ENCODE measurements at regions not wholly inside any gene's neighbourhood (a gene's known extent, or its start where the extent isn't known, plus 50 kb on each side); places are given as distances from the start of the nearest gene placed in this dataset.

GRCh38 chr11:32029721-32030120 is 61.2 kb upstream of the RCN1 start:
- peaks cover 0 to 3% (median 0%) of the 10 kb centered on the region in 3 donors for H3K9me3 ChIP-seq (ENCODE audit: control insufficient read depth in 2 of 3, insufficient read depth in 1 of 3, low read length in 3 of 3)
- no peaks in the 10 kb centered on the region for H3K4me1 ChIP-seq (ENCODE audit: control insufficient read depth in 2 of 3, insufficient read depth in 2 of 3, low read depth in 1 of 3, low read length in 3 of 3)
- H3K27me3 ChIP-seq (ENCODE audit: control insufficient read depth, insufficient read depth, low read length): no peaks in the 10 kb centered on the region
- intact Hi-C loops (cut with DNase I): no loop called here
- H3K4me3 ChIP-seq (ENCODE audit: low read length in 3 of 3): no peak overlapping the region
- no peak overlapping the region for H3K9ac ChIP-seq (ENCODE audit: low read length in 3 of 3)
- no peak for FAIRE-seq
- no peaks in the 10 kb centered on the region for H3K36me3 ChIP-seq (ENCODE audit: control insufficient read depth in 2 of 3, insufficient read depth in 3 of 3, low read length in 3 of 3)
- TF ChIP-seq CTCF (IDR thresholded peaks at IDR 0.05; ENCODE audit: borderline replicate concordance, extremely low read depth, insufficient read depth): no peak
- no peak for DNase-seq
- no peak overlapping the region for H3K27ac ChIP-seq (ENCODE audit: low read depth in 2 of 2, low read length in 2 of 2)

- no peak overlapping the region for H3K4me3 ChIP-seq (ENCODE audit: low read length in 3 of 3)
- H3K4me1 ChIP-seq (ENCODE audit: control insufficient read depth in 2 of 3, insufficient read depth in 2 of 3, low read depth in 1 of 3, low read length in 3 of 3): no peaks in the 10 kb centered on the region
- DNase-seq (no peak), FAIRE-seq (no peak)
- intact Hi-C loops (cut with DNase I): no loop called here
- peaks cover 0 to 3% (median 0%) of the 10 kb centered on the region in 3 donors for H3K9me3 ChIP-seq (ENCODE audit: control insufficient read depth in 2 of 3, insufficient read depth in 1 of 3, low read length in 3 of 3)
- no peaks in the 10 kb centered on the region for H3K36me3 ChIP-seq (ENCODE audit: control insufficient read depth in 2 of 3, insufficient read depth in 3 of 3, low read length in 3 of 3)
- no peaks in the 10 kb centered on the region for H3K27me3 ChIP-seq (ENCODE audit: control insufficient read depth, insufficient read depth, low read length)
- H3K27ac ChIP-seq (ENCODE audit: low read depth in 2 of 2, low read length in 2 of 2): no peak overlapping the region
- no peak overlapping the region for H3K9ac ChIP-seq (ENCODE audit: low read length in 3 of 3)
- TF ChIP-seq CTCF (IDR thresholded peaks at IDR 0.05; ENCODE audit: borderline replicate concordance, extremely low read depth, insufficient read depth): no peak
Observed at GRCh38 chr11:32028201-32028600, 62.7 kb upstream of the RCN1 start.

- intact Hi-C loops (cut with DNase I): no loop called here
- no peak overlapping the region for H3K27ac ChIP-seq (ENCODE audit: low read depth in 2 of 2, low read length in 2 of 2)
- H3K27me3 ChIP-seq (ENCODE audit: control insufficient read depth, insufficient read depth, low read length): no peaks in the 10 kb centered on the region
- no peak overlapping the region for H3K9ac ChIP-seq (ENCODE audit: low read length in 3 of 3)
- DNase-seq: no peak
- H3K36me3 ChIP-seq (ENCODE audit: control insufficient read depth in 2 of 3, insufficient read depth in 3 of 3, low read length in 3 of 3): no peaks in the 10 kb centered on the region
- H3K9me3 ChIP-seq (ENCODE audit: control insufficient read depth in 2 of 3, insufficient read depth in 1 of 3, low read length in 3 of 3): peaks cover 0 to 3% (median 0%) of the 10 kb centered on the region in 3 donors
- no peaks in the 10 kb centered on the region for H3K4me1 ChIP-seq (ENCODE audit: control insufficient read depth in 2 of 3, insufficient read depth in 2 of 3, low read depth in 1 of 3, low read length in 3 of 3)
- no peak overlapping the region for H3K4me3 ChIP-seq (ENCODE audit: low read length in 3 of 3)
- no peak for TF ChIP-seq CTCF (IDR thresholded peaks at IDR 0.05; ENCODE audit: borderline replicate concordance, extremely low read depth, insufficient read depth)
- no peak for FAIRE-seq
Observed at GRCh38 chr11:32026766-32027165, 64.1 kb upstream of the RCN1 start.

GRCh38 chr11:32024948-32025347 is 65.9 kb upstream of the RCN1 start:
- DNase-seq: no peak
- intact Hi-C loops (cut with DNase I): no loop called here
- H3K4me1 ChIP-seq (ENCODE audit: control insufficient read depth in 2 of 3, insufficient read depth in 2 of 3, low read depth in 1 of 3, low read length in 3 of 3): no peaks in the 10 kb centered on the region
- H3K36me3 ChIP-seq (ENCODE audit: control insufficient read depth in 2 of 3, insufficient read depth in 3 of 3, low read length in 3 of 3): no peaks in the 10 kb centered on the region
- no peak for FAIRE-seq
- H3K27ac ChIP-seq (ENCODE audit: low read depth in 2 of 2, low read length in 2 of 2): no peak overlapping the region
- no peak overlapping the region for H3K9ac ChIP-seq (ENCODE audit: low read length in 3 of 3)
- no peak for TF ChIP-seq CTCF (IDR thresholded peaks at IDR 0.05; ENCODE audit: borderline replicate concordance, extremely low read depth, insufficient read depth)
- peaks cover 0 to 3% (median 0%) of the 10 kb centered on the region in 3 donors for H3K9me3 ChIP-seq (ENCODE audit: control insufficient read depth in 2 of 3, insufficient read depth in 1 of 3, low read length in 3 of 3)
- H3K4me3 ChIP-seq (ENCODE audit: low read length in 3 of 3): no peak overlapping the region
- no peaks in the 10 kb centered on the region for H3K27me3 ChIP-seq (ENCODE audit: control insufficient read depth, insufficient read depth, low read length)
